ENCODE measurements at regions not wholly inside any gene's neighbourhood (a gene's known extent, or its start where the extent isn't known, plus 50 kb on each side); places are given as distances from the start of the nearest gene placed in this dataset.

DNA sequence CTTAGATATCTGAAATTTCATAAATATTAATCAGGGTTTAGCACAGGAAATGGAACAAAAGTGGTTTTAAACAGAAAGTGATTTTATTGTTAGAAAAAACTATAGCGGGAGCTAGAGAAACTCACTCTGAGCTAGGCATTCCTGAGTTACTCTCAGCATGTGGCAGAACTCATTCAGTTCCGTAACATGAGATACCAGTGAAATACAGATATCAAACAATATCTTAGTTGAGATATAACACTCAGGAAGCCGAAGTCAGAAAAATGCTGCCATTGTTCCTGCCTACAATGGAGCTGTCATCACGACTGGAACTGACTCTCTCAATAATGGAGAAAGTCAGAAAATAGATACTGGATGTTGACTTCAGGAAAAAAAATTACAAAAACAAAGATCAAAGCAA is 1428.7 kb downstream of the PCDH18 start:
- TF ChIP-seq CTCF (IDR thresholded peaks at IDR 0.05), result no peak

GRCh38 chr4:136097676-136098075 is 1434.6 kb downstream of the PCDH18 start:
- no peak for DNase-seq
- no peak for TF ChIP-seq CTCF (IDR thresholded peaks at IDR 0.05)
- H3K27ac Mint-ChIP-seq, result no peak overlapping the region
- H3K4me3 Mint-ChIP-seq, result no peak overlapping the region
- no peaks in the 10 kb centered on the region for H3K4me1 Mint-ChIP-seq (ENCODE audit: low read depth)
- H3K36me3 Mint-ChIP-seq (ENCODE audit: low read depth), result no peaks in the 10 kb centered on the region
- H3K9me3 Mint-ChIP-seq, result peaks cover 12% of the 10 kb centered on the region
- H3K27me3 Mint-ChIP-seq (ENCODE audit: insufficient read depth), result no peaks in the 10 kb centered on the region

More for the DNA sequence above, 1428.7 kb downstream of the PCDH18 start:
- Mint-ChIP-seq H3K36me3 (ENCODE audit: low read depth) (no peaks in the 10 kb centered on the region), H3K4me1 (ENCODE audit: low read depth) (no peaks in the 10 kb centered on the region), H3K9me3 (peaks cover 12% of the 10 kb centered on the region), H3K27ac (no peak overlapping the region), H3K4me3 (no peak overlapping the region), H3K27me3 (ENCODE audit: insufficient read depth) (no peaks in the 10 kb centered on the region)
- no peak for DNase-seq

- H3K36me3 Mint-ChIP-seq (ENCODE audit: low read depth), result no peaks in the 10 kb centered on the region
- H3K4me1 Mint-ChIP-seq (ENCODE audit: low read depth), result no peaks in the 10 kb centered on the region
- no peak overlapping the region for H3K27ac Mint-ChIP-seq
- H3K27me3 Mint-ChIP-seq (ENCODE audit: insufficient read depth), result no peaks in the 10 kb centered on the region
- no peak for DNase-seq
- TF ChIP-seq CTCF (IDR thresholded peaks at IDR 0.05), result no peak
- H3K4me3 Mint-ChIP-seq, result no peak overlapping the region
- H3K9me3 Mint-ChIP-seq, result peaks cover 8% of the 10 kb centered on the region
Observed at GRCh38 chr4:136088211-136088867, 1444.0 kb downstream of the PCDH18 start.

GRCh38 chr4:136078976-136079375 is 1453.3 kb downstream of the PCDH18 start:
- no peak for TF ChIP-seq CTCF (IDR thresholded peaks at IDR 0.05)
- DNase-seq, result no peak
- H3K27ac Mint-ChIP-seq, result no peak overlapping the region

GRCh38 chr4:136056748-136057147 is 1475.5 kb downstream of the PCDH18 start:
- no peak for TF ChIP-seq CTCF (IDR thresholded peaks at IDR 0.05)
- no peak for DNase-seq
- no peak overlapping the region for H3K4me3 Mint-ChIP-seq
- H3K36me3 Mint-ChIP-seq (ENCODE audit: low read depth), result no peaks in the 10 kb centered on the region
- H3K27me3 Mint-ChIP-seq (ENCODE audit: insufficient read depth), result no peaks in the 10 kb centered on the region
- H3K27ac Mint-ChIP-seq, result no peak overlapping the region
- H3K9me3 Mint-ChIP-seq, result peaks cover 4% of the 10 kb centered on the region; the same call in 1 of the 2 replicates
- no peaks in the 10 kb centered on the region for H3K4me1 Mint-ChIP-seq (ENCODE audit: low read depth)

More at GRCh38 chr4:136078976-136079375, 1453.3 kb downstream of the PCDH18 start:
- H3K4me3 Mint-ChIP-seq, result no peak overlapping the region
- peaks cover 13% of the 10 kb centered on the region for H3K9me3 Mint-ChIP-seq
- H3K27me3 Mint-ChIP-seq (ENCODE audit: insufficient read depth), result no peaks in the 10 kb centered on the region
- H3K4me1 Mint-ChIP-seq (ENCODE audit: low read depth), result no peaks in the 10 kb centered on the region
- H3K36me3 Mint-ChIP-seq (ENCODE audit: low read depth), result no peaks in the 10 kb centered on the region

All from HFFc6 (cell line).